ENCODE measurements at regions not wholly inside any gene's neighbourhood (a gene's known extent, or its start where the extent isn't known, plus 50 kb on each side); places are given as distances from the start of the nearest gene placed in this dataset.

DNA sequence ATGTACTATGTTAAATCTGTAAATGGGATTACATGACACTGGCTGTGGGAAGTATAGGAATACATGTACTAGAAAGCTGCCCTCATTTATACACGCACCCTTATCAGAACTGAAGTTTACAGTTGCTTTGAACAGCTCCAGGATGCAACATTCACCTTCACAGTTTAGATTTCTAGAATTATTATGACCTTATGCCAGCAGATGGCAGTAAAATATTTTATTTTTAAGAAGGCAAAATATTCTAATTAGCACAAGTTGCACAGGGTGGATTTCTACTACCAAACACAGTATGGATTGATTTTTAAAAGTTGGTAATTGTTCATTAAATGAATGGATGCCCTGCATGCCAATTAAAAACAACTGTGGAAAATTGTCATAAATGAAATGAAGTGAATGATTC is 670.4 kb downstream of the KCNJ3 start:
- TF ChIP-seq CTCF (IDR thresholded peaks at IDR 0.05) (no peak), POLR2A (IDR thresholded peaks at IDR 0.05) (no peak), POLR2AphosphoS5 (IDR thresholded peaks at IDR 0.05; ENCODE audit: insufficient read depth in 1 of 2, low read depth in 1 of 2) (no peak)
